ENCODE measurements at regions not wholly inside any gene's neighbourhood (a gene's known extent, or its start where the extent isn't known, plus 50 kb on each side); places are given as distances from the start of the nearest gene placed in this dataset.

DNA sequence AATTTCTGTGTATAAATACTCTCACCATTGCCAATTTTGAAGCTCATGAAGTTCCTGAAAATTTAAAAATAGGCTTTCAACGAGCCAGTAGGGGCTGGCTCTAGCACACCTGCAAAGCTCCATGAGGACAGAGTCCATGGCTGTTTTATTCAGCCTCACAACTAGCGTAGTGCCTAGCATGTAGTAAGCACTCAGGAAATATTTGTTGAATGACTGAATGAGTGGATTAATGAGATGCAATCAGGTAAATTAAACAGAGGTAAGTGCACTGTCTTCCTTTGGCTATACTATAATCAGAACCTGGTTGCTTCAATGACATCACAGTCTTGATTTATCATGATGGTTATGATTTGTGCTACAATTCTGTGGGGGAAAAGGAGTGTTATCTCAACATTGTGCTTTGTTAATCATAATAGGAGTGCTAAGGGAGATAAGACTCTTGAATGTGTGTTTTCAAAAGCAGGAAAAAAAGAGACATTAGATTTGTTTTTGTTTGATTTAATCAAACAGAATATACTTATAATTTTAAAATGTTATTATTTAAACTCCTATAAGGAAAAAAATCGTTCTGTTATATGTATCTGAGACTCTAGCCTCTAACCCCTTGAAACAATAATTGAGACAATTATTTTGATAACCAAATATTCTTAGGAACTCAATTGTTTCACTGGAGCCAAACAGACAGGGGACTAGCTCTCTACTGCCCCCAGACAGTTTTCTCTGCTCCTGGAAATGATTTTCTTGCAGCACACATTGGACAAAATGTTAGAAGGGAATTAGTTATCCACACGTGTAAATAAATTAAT is 171.7 kb upstream of the ATP11B start:
- H4K20me1 ChIP-seq (ENCODE audit: insufficient read depth, low read length), result no peaks in the 10 kb centered on the region
- no TSS peak for BruUV-seq (replicated peaks)
- ATAC-seq (ENCODE audit: low read depth), result no peak
- no peak overlapping the region for H2BK5ac ChIP-seq (ENCODE audit: low read depth, low read length, poor library complexity, severe bottlenecking)
- no peaks in the 10 kb centered on the region for H3K9me1 ChIP-seq (ENCODE audit: insufficient read depth, low read length)
- no peak overlapping the region for H2AK9ac ChIP-seq (replicated peaks; ENCODE audit: low read depth, low read length, poor library complexity)
- H3K18ac ChIP-seq (ENCODE audit: low read depth, low read length), result no peak overlapping the region
- H3K4me3 ChIP-seq (ENCODE audit: insufficient read depth, low read depth, low read length), result no peak overlapping the region
- H3K27ac ChIP-seq (ENCODE audit: insufficient read depth, low read length), result no peak overlapping the region
- H3K56ac ChIP-seq (ENCODE audit: extremely low read depth, insufficient read depth, low read length), result no peak overlapping the region
- no peak overlapping the region for H2BK15ac ChIP-seq (ENCODE audit: low read depth, low read length)
- H4K91ac ChIP-seq (ENCODE audit: insufficient read depth, low read depth, low read length), result no peak overlapping the region
- intact Hi-C loops (cut with micrococcal nuclease), result no loop called here
- H2BK20ac ChIP-seq (ENCODE audit: low read depth, low read length), result no peak overlapping the region
- H3K9ac ChIP-seq (ENCODE audit: low read depth, low read length), result no peak overlapping the region
- ChIA-PET POLR2A (ENCODE audit: unreplicated experiment) (no interaction called here), CTCF (no interaction called here)
- H3K4ac ChIP-seq (ENCODE audit: low read depth, low read length), result no peak overlapping the region
- in situ Hi-C loops (cut with MboI; ENCODE audit: low sequenced_read_pairs), result no loop called here
- H3K4me1 ChIP-seq (ENCODE audit: control insufficient read depth, insufficient read depth, low read length), result no peaks in the 10 kb centered on the region
- no peak for DNase-seq
- H3K79me1 ChIP-seq (ENCODE audit: low read depth in 1 of 2, low read length in 2 of 2), result no peaks in the 10 kb centered on the region
- dilution Hi-C loops (cut with HindIII; ENCODE audit: low sequenced_read_pairs, unreplicated experiment), result no loop called here
- no peak overlapping the region for H2AFZ ChIP-seq (replicated peaks; ENCODE audit: low read length, poor library complexity)
- H3K9me3 ChIP-seq (ENCODE audit: control insufficient read depth, insufficient read depth, low read length), result no peaks in the 10 kb centered on the region
- no peak overlapping the region for H3K23ac ChIP-seq (ENCODE audit: low read depth, low read length)
- no peak overlapping the region for H3K4me2 ChIP-seq (ENCODE audit: low read depth, low read length)
- H3K27me3 ChIP-seq (ENCODE audit: control insufficient read depth, insufficient read depth, low read length), result no peaks in the 10 kb centered on the region
- H2AK5ac ChIP-seq (ENCODE audit: low read depth, low read length), result no peak overlapping the region
- no peak overlapping the region for H4K5ac ChIP-seq (ENCODE audit: low read depth, low read length)
- H2BK120ac ChIP-seq (ENCODE audit: low read depth, low read length), result no peak overlapping the region
- H3K14ac ChIP-seq (replicated peaks; ENCODE audit: low read depth, low read length), result no peak overlapping the region
- H3K36me3 ChIP-seq (ENCODE audit: control insufficient read depth, insufficient read depth, low read length), result no peaks in the 10 kb centered on the region
- TF ChIP-seq RFX5 (IDR thresholded peaks at IDR 0.05; ENCODE audit: low read depth, low read length), result no peak
- TF ChIP-seq BHLHE40 (IDR thresholded peaks at IDR 0.05; ENCODE audit: low read depth, low read length), result no peak
- TF ChIP-seq CEBPB (IDR thresholded peaks at IDR 0.05; ENCODE audit: low read depth, low read length), result no peak
- TF ChIP-seq, protein P1, sequence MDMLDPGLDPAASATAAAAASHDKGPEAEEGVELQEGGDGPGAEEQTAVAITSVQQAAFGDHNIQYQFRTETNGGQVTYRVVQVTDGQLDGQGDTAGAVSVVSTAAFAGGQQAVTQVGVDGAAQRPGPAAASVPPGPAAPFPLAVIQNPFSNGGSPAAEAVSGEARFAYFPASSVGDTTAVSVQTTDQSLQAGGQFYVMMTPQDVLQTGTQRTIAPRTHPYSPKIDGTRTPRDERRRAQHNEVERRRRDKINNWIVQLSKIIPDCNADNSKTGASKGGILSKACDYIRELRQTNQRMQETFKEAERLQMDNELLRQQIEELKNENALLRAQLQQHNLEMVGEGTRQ (IDR thresholded peaks at IDR 0.05; ENCODE audit: low read depth, low read length), result no peak
- no peak for TF ChIP-seq MAZ (IDR thresholded peaks at IDR 0.05; ENCODE audit: borderline replicate concordance, low read depth, low read length)
- TF ChIP-seq MAFK (IDR thresholded peaks at IDR 0.05; ENCODE audit: low read depth, low read length), result no peak
- TF ChIP-seq FOS (IDR thresholded peaks at IDR 0.05; ENCODE audit: low read depth, low read length), result no peak
- TF ChIP-seq RCOR1 (IDR thresholded peaks at IDR 0.05; ENCODE audit: insufficient replicate concordance, low read length), result no peak
- TF ChIP-seq POLR2A (IDR thresholded peaks at IDR 0.05; ENCODE audit: low read depth, low read length), result no peak
- no peak for TF ChIP-seq CHD1 (IDR thresholded peaks at IDR 0.05; ENCODE audit: low read depth, low read length)
- TF ChIP-seq SMC3 (IDR thresholded peaks at IDR 0.05; ENCODE audit: low read depth, low read length), result no peak
- H4K8ac ChIP-seq (ENCODE audit: low read depth in 2 of 2, low read length in 2 of 2), result no peak overlapping the region
- no CpG with 5 or more reads among the region's 4 CpGs for WGBS, 2 experiments (ENCODE audit: extremely low coverage in 2 of 2, insufficient read length in 1 of 2)
